SK-N-SH treated with all-trans-retinoic acid at 6 μM for 48 hours (cell line): ENCODE measurements at regions not wholly inside any gene's neighbourhood (a gene's known extent, or its start where the extent isn't known, plus 50 kb on each side); places are given as distances from the start of the nearest gene placed in this dataset.

ENCODE experiments used
- ATAC-seq: fragments of 200-7000 bp; cut with Tn5 transposase; 3 replicates; pipeline ENCODE4 v1.9.1; 2020; ENCODE audit warnings: mild to moderate bottlenecking, moderate library complexity
- CSDC2 ChIP-seq: fragments of 250-450 bp; sonication (Bioruptor Pico); IDR thresholded peaks from 2 replicates; pipeline ENCODE4 v1.5.0; 2020; ENCODE audit warnings: mild to moderate bottlenecking, moderate library complexity
- ESRRG ChIP-seq: fragments of 250-450 bp; sonication (Bioruptor Pico); IDR thresholded peaks from 2 replicates; pipeline ENCODE4 v1.6.1; 2021; ENCODE audit warnings: mild to moderate bottlenecking
- GLIS3 ChIP-seq: fragments of 250-450 bp; sonication (Bioruptor Pico); IDR thresholded peaks from 2 replicates; pipeline ENCODE4 v1.5.0; 2020; ENCODE audit warnings: mild to moderate bottlenecking, moderate library complexity
- ISL1 ChIP-seq: fragments of 250-450 bp; sonication (Bioruptor Pico); IDR thresholded peaks from 2 replicates; pipeline ENCODE4 v2.1.2; 2022; ENCODE audit warnings: mild to moderate bottlenecking, moderate library complexity
- OSR1 ChIP-seq: fragments of 250-450 bp; sonication (Bioruptor Pico); IDR thresholded peaks from 2 replicates; pipeline ENCODE4 v1.8.0; 2022; ENCODE audit warnings: moderate library complexity, mild to moderate bottlenecking, inconsistent platforms
- PATZ1 ChIP-seq: fragments of 250-450 bp; sonication (Bioruptor Pico); IDR thresholded peaks from 2 replicates; pipeline ENCODE4 v1.8.0; 2020; ENCODE audit warnings: mild to moderate bottlenecking, moderate library complexity, borderline replicate concordance
- POU6F1 ChIP-seq: fragments of 250-450 bp; sonication (Bioruptor Pico); IDR thresholded peaks from 2 replicates; pipeline ENCODE4 v1.8.0; 2021; ENCODE audit warnings: low read depth, mild to moderate bottlenecking, moderate library complexity, borderline replicate concordance
- PPARA ChIP-seq: fragments of 250-450 bp; sonication (Bioruptor Pico); IDR thresholded peaks from 2 replicates; pipeline ENCODE4 v1.5.0; 2020; ENCODE audit warnings: mild to moderate bottlenecking, borderline replicate concordance
- RARB ChIP-seq: fragments of 250-450 bp; sonication (Bioruptor Pico); IDR thresholded peaks from 2 replicates; pipeline ENCODE4 v1.8.0; 2021; ENCODE audit warnings: mild to moderate bottlenecking, moderate library complexity
- SNAI2 ChIP-seq: fragments of 250-450 bp; sonication (Bioruptor Pico); IDR thresholded peaks from 2 replicates; pipeline ENCODE4 v1.5.0; 2020; ENCODE audit warnings: mild to moderate bottlenecking, moderate library complexity
- TCF4 ChIP-seq: fragments of 250-450 bp; sonication (Bioruptor Pico); IDR thresholded peaks from 2 replicates; pipeline ENCODE4 v1.8.0; 2021; ENCODE audit warnings: mild to moderate bottlenecking, moderate library complexity, borderline replicate concordance
- TOX ChIP-seq: fragments of 250-450 bp; sonication (Bioruptor Pico); IDR thresholded peaks from 2 replicates; pipeline ENCODE4 v1.8.0; 2021; ENCODE audit warnings: mild to moderate bottlenecking, moderate library complexity, borderline replicate concordance
- ZC3H10 ChIP-seq: fragments of 250-450 bp; sonication (Bioruptor Pico); IDR thresholded peaks from 2 replicates; pipeline ENCODE4 v1.5.1; 2021; ENCODE audit warnings: mild to moderate bottlenecking, moderate library complexity
- ZFP3 ChIP-seq: fragments of 250-450 bp; sonication (Bioruptor Pico); IDR thresholded peaks from 2 replicates; pipeline ENCODE4 v1.5.0; 2020; ENCODE audit warnings: mild to moderate bottlenecking, moderate library complexity
- ZFP30 ChIP-seq: fragments of 450-650 bp; formaldehyde crosslinking; IDR thresholded peaks from 2 replicates; pipeline ENCODE4 v1.5.0; 2022; ENCODE audit warnings: mild to moderate bottlenecking, moderate library complexity
- ZNF565 ChIP-seq: fragments of 450-650 bp; formaldehyde crosslinking; conservative IDR thresholded peaks from 2 replicates; pipeline ENCODE4 v1.5.0; 2020; ENCODE audit warnings: low read depth, mild to moderate bottlenecking, moderate library complexity
- ZNF70 ChIP-seq: fragments of 450-650 bp; formaldehyde crosslinking; IDR thresholded peaks from 2 replicates; pipeline ENCODE4 v1.5.0; 2020; ENCODE audit warnings: mild to moderate bottlenecking, moderate library complexity
- ZNF8 ChIP-seq: fragments of 450-650 bp; formaldehyde crosslinking; IDR thresholded peaks from 2 replicates; pipeline ENCODE4 v1.5.0; 2020; ENCODE audit warnings: mild to moderate bottlenecking, moderate library complexity
- TF ChIP-seq, protein P1 (sequence below): fragments of 250-450 bp; sonication (Bioruptor Pico); IDR thresholded peaks from 2 replicates; pipeline ENCODE4 v1.5.0; 2020; ENCODE audit warnings: mild to moderate bottlenecking, moderate library complexity
- TF ChIP-seq, protein P2 (sequence below): fragments of 250-450 bp; sonication (Bioruptor Pico); IDR thresholded peaks from 2 replicates; pipeline ENCODE4 v1.5.1; 2020; ENCODE audit warnings: low read depth, mild to moderate bottlenecking, moderate library complexity
- TF ChIP-seq, protein P3 (sequence below): fragments of 250-450 bp; sonication (Bioruptor Pico); IDR thresholded peaks from 2 replicates; pipeline ENCODE4 v1.5.1; 2021; ENCODE audit warnings: mild to moderate bottlenecking, moderate library complexity

DNA sequence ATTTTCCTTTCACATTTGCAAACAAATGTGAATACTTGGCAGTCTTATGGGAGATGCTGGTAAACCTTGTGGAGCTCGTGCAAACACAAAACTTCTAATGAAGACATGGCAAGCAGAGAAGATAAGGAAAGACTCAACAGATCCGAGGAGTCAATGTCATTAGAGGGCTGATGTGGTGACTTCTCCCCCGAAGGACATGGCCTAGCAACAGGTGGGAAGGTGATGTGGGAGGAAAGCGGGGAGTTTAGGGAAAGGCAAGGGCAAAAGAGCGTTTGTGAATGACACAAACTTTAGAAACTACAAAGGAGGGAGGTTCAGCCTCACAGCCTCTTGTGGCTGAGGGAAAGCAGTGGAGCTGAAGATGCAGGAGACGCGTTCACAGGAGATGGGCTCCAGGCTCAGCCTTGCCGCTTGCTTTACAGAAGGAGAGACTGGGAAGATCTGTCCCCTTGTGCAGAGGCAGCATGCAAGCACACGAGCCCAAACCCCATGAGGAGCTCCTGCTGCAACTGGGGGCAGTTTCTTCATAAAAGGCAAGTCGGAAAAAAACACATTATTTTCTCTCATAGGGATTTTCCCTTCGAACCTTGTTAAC, 86.6 kb downstream of the SOWAHC start:
- no peak for ATAC-seq
- no peak for TF ChIP-seq ZFP3 (CRISPR knock-in tag)
- TF ChIP-seq, protein P1, sequence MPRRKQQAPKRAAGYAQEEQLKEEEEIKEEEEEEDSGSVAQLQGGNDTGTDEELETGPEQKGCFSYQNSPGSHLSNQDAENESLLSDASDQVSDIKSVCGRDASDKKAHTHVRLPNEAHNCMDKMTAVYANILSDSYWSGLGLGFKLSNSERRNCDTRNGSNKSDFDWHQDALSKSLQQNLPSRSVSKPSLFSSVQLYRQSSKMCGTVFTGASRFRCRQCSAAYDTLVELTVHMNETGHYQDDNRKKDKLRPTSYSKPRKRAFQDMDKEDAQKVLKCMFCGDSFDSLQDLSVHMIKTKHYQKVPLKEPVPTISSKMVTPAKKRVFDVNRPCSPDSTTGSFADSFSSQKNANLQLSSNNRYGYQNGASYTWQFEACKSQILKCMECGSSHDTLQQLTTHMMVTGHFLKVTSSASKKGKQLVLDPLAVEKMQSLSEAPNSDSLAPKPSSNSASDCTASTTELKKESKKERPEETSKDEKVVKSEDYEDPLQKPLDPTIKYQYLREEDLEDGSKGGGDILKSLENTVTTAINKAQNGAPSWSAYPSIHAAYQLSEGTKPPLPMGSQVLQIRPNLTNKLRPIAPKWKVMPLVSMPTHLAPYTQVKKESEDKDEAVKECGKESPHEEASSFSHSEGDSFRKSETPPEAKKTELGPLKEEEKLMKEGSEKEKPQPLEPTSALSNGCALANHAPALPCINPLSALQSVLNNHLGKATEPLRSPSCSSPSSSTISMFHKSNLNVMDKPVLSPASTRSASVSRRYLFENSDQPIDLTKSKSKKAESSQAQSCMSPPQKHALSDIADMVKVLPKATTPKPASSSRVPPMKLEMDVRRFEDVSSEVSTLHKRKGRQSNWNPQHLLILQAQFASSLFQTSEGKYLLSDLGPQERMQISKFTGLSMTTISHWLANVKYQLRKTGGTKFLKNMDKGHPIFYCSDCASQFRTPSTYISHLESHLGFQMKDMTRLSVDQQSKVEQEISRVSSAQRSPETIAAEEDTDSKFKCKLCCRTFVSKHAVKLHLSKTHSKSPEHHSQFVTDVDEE: no peak
- no peak for TF ChIP-seq ZNF70
- no peak for TF ChIP-seq RARB
- TF ChIP-seq, protein P2, sequence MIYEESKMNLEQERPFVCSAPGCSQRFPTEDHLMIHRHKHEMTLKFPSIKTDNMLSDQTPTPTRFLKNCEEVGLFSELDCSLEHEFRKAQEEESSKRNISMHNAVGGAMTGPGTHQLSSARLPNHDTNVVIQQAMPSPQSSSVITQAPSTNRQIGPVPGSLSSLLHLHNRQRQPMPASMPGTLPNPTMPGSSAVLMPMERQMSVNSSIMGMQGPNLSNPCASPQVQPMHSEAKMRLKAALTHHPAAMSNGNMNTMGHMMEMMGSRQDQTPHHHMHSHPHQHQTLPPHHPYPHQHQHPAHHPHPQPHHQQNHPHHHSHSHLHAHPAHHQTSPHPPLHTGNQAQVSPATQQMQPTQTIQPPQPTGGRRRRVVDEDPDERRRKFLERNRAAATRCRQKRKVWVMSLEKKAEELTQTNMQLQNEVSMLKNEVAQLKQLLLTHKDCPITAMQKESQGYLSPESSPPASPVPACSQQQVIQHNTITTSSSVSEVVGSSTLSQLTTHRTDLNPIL (CRISPR knock-in tag): no peak
- TF ChIP-seq PPARA (CRISPR knock-in tag): no peak
- no peak for TF ChIP-seq SNAI2 (CRISPR knock-in tag)
- no peak for TF ChIP-seq ZFP30
- TF ChIP-seq ESRRG: no peak
- TF ChIP-seq ZNF8 (CRISPR knock-in tag): no peak
- TF ChIP-seq ZNF565: no peak

GRCh38 chr2:109701362-109701761, 87.2 kb downstream of the SOWAHC start:
- TF ChIP-seq ZC3H10 (CRISPR knock-in tag) (no peak), TCF4 (CRISPR knock-in tag) (no peak), ISL1 (CRISPR knock-in tag) (no peak), CSDC2 (no peak), PATZ1 (CRISPR knock-in tag) (no peak), ZNF565 (no peak), GLIS3 (CRISPR knock-in tag) (no peak), ZFP30 (no peak), ZNF70 (no peak), OSR1 (no peak)
- ATAC-seq: no peak

- no peak for ATAC-seq
- TF ChIP-seq TOX (CRISPR knock-in tag): no peak
- no peak for TF ChIP-seq ZNF70
- TF ChIP-seq, protein P3, sequence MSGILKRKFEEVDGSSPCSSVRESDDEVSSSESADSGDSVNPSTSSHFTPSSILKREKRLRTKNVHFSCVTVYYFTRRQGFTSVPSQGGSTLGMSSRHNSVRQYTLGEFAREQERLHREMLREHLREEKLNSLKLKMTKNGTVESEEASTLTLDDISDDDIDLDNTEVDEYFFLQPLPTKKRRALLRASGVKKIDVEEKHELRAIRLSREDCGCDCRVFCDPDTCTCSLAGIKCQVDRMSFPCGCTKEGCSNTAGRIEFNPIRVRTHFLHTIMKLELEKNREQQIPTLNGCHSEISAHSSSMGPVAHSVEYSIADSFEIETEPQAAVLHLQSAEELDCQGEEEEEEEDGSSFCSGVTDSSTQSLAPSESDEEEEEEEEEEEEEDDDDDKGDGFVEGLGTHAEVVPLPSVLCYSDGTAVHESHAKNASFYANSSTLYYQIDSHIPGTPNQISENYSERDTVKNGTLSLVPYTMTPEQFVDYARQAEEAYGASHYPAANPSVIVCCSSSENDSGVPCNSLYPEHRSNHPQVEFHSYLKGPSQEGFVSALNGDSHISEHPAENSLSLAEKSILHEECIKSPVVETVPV: no peak
- no peak for TF ChIP-seq TCF4 (CRISPR knock-in tag)
- TF ChIP-seq ZC3H10 (CRISPR knock-in tag): no peak
- no peak for TF ChIP-seq ZFP3 (CRISPR knock-in tag)
- TF ChIP-seq ZNF565: no peak
- TF ChIP-seq, protein P2 (CRISPR knock-in tag): no peak
- no peak for TF ChIP-seq ZNF8 (CRISPR knock-in tag)
- TF ChIP-seq ESRRG: no peak
- TF ChIP-seq CSDC2: no peak
- no peak for TF ChIP-seq PPARA (CRISPR knock-in tag)
- TF ChIP-seq SNAI2 (CRISPR knock-in tag): no peak
- TF ChIP-seq POU6F1: no peak
- no peak for TF ChIP-seq PATZ1 (CRISPR knock-in tag)
- TF ChIP-seq ZFP30: no peak
Measured at GRCh38 chr2:109702250-109702985, 88.3 kb downstream of the SOWAHC start.
